ENCODE measurements at regions not wholly inside any gene's neighbourhood (a gene's known extent, or its start where the extent isn't known, plus 50 kb on each side); places are given as distances from the start of the nearest gene placed in this dataset.

DNA sequence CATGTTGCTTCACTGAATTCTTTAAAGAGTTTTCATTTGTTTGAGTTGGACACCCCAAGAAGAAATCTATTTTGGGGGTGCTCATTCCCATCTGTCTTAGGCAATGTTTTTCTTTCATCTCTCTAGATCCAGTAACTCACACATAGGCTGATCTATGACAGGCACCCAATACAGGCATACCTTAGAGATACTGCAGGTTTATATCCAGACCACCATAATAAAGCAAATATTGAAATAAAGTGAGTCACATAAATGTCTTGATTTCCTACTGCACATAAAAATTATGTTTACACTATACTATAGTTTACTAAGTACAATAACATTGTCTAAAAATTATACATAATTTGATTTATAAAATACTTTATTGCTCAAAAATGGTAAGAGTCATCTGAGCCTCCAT is 364.5 kb downstream of the MTRR start:
- TF ChIP-seq POLR2A (IDR thresholded peaks at IDR 0.05) (no peak), POLR2AphosphoS5 (IDR thresholded peaks at IDR 0.05) (no peak)
- TF ChIP-seq, protein P1, sequence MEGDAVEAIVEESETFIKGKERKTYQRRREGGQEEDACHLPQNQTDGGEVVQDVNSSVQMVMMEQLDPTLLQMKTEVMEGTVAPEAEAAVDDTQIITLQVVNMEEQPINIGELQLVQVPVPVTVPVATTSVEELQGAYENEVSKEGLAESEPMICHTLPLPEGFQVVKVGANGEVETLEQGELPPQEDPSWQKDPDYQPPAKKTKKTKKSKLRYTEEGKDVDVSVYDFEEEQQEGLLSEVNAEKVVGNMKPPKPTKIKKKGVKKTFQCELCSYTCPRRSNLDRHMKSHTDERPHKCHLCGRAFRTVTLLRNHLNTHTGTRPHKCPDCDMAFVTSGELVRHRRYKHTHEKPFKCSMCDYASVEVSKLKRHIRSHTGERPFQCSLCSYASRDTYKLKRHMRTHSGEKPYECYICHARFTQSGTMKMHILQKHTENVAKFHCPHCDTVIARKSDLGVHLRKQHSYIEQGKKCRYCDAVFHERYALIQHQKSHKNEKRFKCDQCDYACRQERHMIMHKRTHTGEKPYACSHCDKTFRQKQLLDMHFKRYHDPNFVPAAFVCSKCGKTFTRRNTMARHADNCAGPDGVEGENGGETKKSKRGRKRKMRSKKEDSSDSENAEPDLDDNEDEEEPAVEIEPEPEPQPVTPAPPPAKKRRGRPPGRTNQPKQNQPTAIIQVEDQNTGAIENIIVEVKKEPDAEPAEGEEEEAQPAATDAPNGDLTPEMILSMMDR (IDR thresholded peaks at IDR 0.05 in 8 of 11, conservative IDR thresholded peaks at IDR 0.05 in 3 of 11), result no peak
